Activated B cell treated with CpG ODN at 0.5 μM for 24 hours (primary cell): ENCODE measurements at regions not wholly inside any gene's neighbourhood (a gene's known extent, or its start where the extent isn't known, plus 50 kb on each side); places are given as distances from the start of the nearest gene placed in this dataset.

Experiments used
- ATAC-seq: fragments of 200-7000 bp; cut with Tn5 transposase; one replicate; pipeline ENCODE4 v1.10.0; 2021; ENCODE audit warnings: low read depth, mild to moderate bottlenecking, moderate library complexity
- CTCF ChIA-PET: fragments of 350-600 bp; sonication (Branson Sonifier 250); formaldehyde crosslinking; loops from one replicate; lab custom pipeline; 2021; ENCODE audit warnings: antibody characterized with exemption; lab: Charles Lee
- POLR2A ChIA-PET: fragments of 350-600 bp; sonication (Branson Sonifier 250); formaldehyde crosslinking; loops from one replicate; lab custom pipeline; 2021; ENCODE audit warnings: antibody characterized with exemption; lab: Charles Lee
- DNase-seq: peaks from one replicate; pipeline ENCODE4 v3.0.0; 2022
- H3K27ac Mint-ChIP-seq: one replicate; pipeline ENCODE4 v1.8.0; 2020; ENCODE audit warnings: mixed read lengths
- H3K27me3 Mint-ChIP-seq: one replicate; pipeline ENCODE4 v1.8.0; 2021; ENCODE audit warnings: mixed read lengths
- H3K36me3 Mint-ChIP-seq: one replicate; pipeline ENCODE4 v1.8.0; 2021; ENCODE audit warnings: low read depth, mixed read lengths
- H3K4me1 Mint-ChIP-seq: one replicate; pipeline ENCODE4 v1.8.0; 2021; ENCODE audit warnings: mixed read lengths
- H3K4me3 Mint-ChIP-seq: one replicate; pipeline ENCODE4 v1.8.0; 2020; ENCODE audit warnings: mild to moderate bottlenecking, mixed read lengths
- H3K9me3 Mint-ChIP-seq: one replicate; pipeline ENCODE4 v1.8.0; 2020; ENCODE audit warnings: mixed read lengths
- CTCF ChIP-seq: fragments of 200-600 bp; IDR thresholded peaks from one replicate; pipeline ENCODE4 v1.8.0; 2022; ENCODE audit warnings: antibody characterized with exemption, mild to moderate bottlenecking
- intact Hi-C: fragments of 100-400 bp; cut with micrococcal nuclease; formaldehyde crosslinking; loops from one replicate; pipeline ENCODE4 v1.15.1; 2024

- Mint-ChIP-seq H3K4me3 (no peak overlapping the region), H3K27ac (no peak overlapping the region), H3K27me3 (peaks cover 16% of the 10 kb centered on the region), H3K9me3 (peaks cover 6% of the 10 kb centered on the region), H3K36me3 (no peaks in the 10 kb centered on the region), H3K4me1 (no peaks in the 10 kb centered on the region)
- TF ChIP-seq CTCF, result no peak
- ChIA-PET POLR2A (no interaction called here), CTCF (no interaction called here)
- intact Hi-C loops, result no loop called here
- DNase-seq, result no peak
- no peak for ATAC-seq
Measured at GRCh38 chr15:68510558-68510957, 68.2 kb upstream of the CORO2B start.

- Mint-ChIP-seq H3K27me3 (peaks cover 13% of the 10 kb centered on the region), H3K9me3 (peaks cover 6% of the 10 kb centered on the region), H3K27ac (no peak overlapping the region), H3K36me3 (no peaks in the 10 kb centered on the region), H3K4me3 (no peak overlapping the region), H3K4me1 (no peaks in the 10 kb centered on the region)
- intact Hi-C loops, result no loop called here
- ATAC-seq (no peak), DNase-seq (no peak)
- no peak for TF ChIP-seq CTCF
- POLR2A ChIA-PET, result no interaction called here
- CTCF ChIA-PET, result no interaction called here
Measured at GRCh38 chr15:68511073-68511991, 67.5 kb upstream of the CORO2B start.

GRCh38 chr15:68512052-68512451 lies 66.7 kb upstream of the CORO2B start:
- ChIA-PET CTCF (no interaction called here), POLR2A (no interaction called here)
- TF ChIP-seq CTCF, result no peak
- Mint-ChIP-seq H3K36me3 (no peaks in the 10 kb centered on the region), H3K4me3 (no peak overlapping the region), H3K27me3 (peaks cover 13% of the 10 kb centered on the region), H3K4me1 (no peaks in the 10 kb centered on the region), H3K9me3 (peaks cover 6% of the 10 kb centered on the region), H3K27ac (no peak overlapping the region)
- DNase-seq, result no peak
- intact Hi-C loops, result no loop called here
- no peak for ATAC-seq

GRCh38 chr15:68512598-68512997 lies 66.2 kb upstream of the CORO2B start:
- Mint-ChIP-seq H3K9me3 (peaks cover 6% of the 10 kb centered on the region), H3K4me3 (no peak overlapping the region), H3K36me3 (no peaks in the 10 kb centered on the region), H3K4me1 (no peaks in the 10 kb centered on the region), H3K27ac (no peak overlapping the region), H3K27me3 (peaks cover 8% of the 10 kb centered on the region)
- ATAC-seq, result no peak
- TF ChIP-seq CTCF, result no peak
- ChIA-PET POLR2A (no interaction called here), CTCF (no interaction called here)
- no peak for DNase-seq
- intact Hi-C loops, result no loop called here

GRCh38 chr15:68515371-68516095 lies 63.3 kb upstream of the CORO2B start:
- POLR2A ChIA-PET, result no interaction called here
- H3K4me3 Mint-ChIP-seq, result no peak overlapping the region
- no peak for DNase-seq

More at GRCh38 chr15:68515371-68516095, 63.3 kb upstream of the CORO2B start:
- no peaks in the 10 kb centered on the region for H3K4me1 Mint-ChIP-seq
- peaks cover 6% of the 10 kb centered on the region for H3K9me3 Mint-ChIP-seq
- H3K27me3 Mint-ChIP-seq, result peaks cover 17% of the 10 kb centered on the region
- H3K27ac Mint-ChIP-seq, result no peak overlapping the region
- CTCF ChIA-PET, result no interaction called here
- intact Hi-C loops, result no loop called here
- TF ChIP-seq CTCF, result no peak
- ATAC-seq, result no peak
- H3K36me3 Mint-ChIP-seq, result no peaks in the 10 kb centered on the region
